Fibroblast of mammary gland (primary cell): ENCODE measurements at regions not wholly inside any gene's neighbourhood (a gene's known extent, or its start where the extent isn't known, plus 50 kb on each side); places are given as distances from the start of the nearest gene placed in this dataset.

Experiments used
- DNase-seq: peaks from one replicate; pipeline ENCODE4 v3.0.0-alpha.2; 2010; ENCODE audit warnings: low read depth
- H3K4me3 ChIP-seq: 2 replicates; pipeline ENCODE4 v1.5.1; 2011; ENCODE audit warnings: low read depth, mild to moderate bottlenecking, low read length, moderate library complexity; ENCODE audit not compliant: control insufficient read depth
- TF ChIP-seq, protein P1 (sequence below): conservative IDR thresholded peaks from 2 replicates; pipeline ENCODE4 v1.5.1; 2011; ENCODE audit warnings: low read depth, low read length, inconsistent platforms; ENCODE audit not compliant: control insufficient read depth, insufficient read depth

DNA sequence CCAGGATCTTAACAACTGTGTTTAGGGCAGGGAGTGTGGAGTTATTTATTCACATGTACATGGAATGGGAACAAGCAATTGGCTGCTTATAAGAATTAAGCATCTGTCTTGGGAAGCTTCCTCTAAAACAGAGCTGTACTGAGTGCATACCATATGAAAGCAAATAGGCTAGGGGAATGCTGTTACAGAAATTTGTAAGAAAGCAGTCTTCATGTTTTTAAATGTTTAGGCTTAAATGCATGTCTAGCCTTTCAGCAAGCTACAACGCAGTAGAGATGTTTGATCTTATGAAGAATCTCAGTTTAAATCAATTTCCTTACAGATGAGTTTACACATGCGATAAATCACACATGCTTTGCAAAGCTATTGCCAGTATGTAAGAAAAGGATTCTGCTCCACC lies 123.1 kb upstream of the MID1 start:
- H3K4me3 ChIP-seq = no peak overlapping the region
- TF ChIP-seq, protein P1, sequence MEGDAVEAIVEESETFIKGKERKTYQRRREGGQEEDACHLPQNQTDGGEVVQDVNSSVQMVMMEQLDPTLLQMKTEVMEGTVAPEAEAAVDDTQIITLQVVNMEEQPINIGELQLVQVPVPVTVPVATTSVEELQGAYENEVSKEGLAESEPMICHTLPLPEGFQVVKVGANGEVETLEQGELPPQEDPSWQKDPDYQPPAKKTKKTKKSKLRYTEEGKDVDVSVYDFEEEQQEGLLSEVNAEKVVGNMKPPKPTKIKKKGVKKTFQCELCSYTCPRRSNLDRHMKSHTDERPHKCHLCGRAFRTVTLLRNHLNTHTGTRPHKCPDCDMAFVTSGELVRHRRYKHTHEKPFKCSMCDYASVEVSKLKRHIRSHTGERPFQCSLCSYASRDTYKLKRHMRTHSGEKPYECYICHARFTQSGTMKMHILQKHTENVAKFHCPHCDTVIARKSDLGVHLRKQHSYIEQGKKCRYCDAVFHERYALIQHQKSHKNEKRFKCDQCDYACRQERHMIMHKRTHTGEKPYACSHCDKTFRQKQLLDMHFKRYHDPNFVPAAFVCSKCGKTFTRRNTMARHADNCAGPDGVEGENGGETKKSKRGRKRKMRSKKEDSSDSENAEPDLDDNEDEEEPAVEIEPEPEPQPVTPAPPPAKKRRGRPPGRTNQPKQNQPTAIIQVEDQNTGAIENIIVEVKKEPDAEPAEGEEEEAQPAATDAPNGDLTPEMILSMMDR = no peak
- no peak for DNase-seq

DNA sequence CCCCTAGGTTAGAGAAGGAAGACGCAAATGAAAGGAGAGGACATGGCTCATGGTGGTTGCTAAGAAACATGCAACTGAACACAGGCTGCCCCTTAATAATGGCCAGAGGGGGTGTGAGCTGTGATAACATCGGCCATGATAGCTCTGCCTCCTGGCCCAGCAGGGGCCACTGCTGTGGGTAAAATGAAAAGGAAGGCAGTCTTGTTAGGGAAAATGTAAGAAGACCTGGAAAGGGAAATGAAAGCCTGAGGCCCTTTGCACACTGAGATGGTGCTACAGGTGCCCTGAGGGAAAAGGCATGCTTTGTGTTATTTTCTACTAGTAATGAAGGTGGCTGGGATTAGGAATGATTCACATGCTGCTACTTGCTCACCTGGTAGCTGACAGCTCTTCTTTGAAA lies 123.6 kb upstream of the MID1 start:
- H3K4me3 ChIP-seq = no peak overlapping the region

DNA sequence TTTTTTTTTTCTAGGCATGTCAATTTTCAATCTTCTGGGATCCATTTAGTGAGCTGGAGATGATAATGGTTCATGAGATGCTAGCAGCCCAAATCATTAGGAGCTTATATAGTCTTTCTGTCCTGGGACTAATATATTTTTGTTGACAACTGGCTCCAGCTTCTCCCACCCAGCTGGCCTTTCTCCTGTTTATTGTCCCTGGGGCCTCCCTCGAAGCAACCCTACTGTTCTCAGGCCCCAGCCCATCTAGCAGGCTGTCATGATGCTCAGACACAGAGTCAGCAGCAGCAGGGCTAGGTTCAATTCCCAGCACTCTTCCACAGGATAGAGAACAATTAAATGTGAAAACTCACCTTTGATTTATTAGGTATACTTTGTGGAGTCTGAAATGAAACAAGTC lies 127.6 kb upstream of the MID1 start:
- no peak overlapping the region for H3K4me3 ChIP-seq
- no peak for DNase-seq
- TF ChIP-seq, protein P1 = no peak

More for the DNA sequence above, 123.6 kb upstream of the MID1 start:
- no peak for DNase-seq
- TF ChIP-seq, protein P1 = no peak

DNA sequence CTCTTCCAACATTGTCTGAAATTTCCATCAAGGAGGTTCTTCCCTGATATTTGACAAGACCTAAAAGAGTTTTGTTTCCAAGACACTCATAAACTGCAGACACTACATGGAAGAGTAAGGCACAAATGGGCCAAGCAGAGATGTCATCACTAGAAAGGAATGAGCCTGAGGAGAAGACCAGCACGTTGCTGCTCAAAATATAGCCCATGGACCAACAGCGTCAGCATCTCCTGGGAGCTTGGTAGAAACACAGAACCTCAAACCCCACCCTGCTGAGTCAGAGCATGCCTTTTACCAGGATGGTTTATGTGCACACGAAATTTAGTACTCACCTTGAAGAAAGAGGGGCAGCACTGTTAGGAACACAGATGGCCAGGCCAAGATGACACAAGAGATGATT lies 128.7 kb upstream of the MID1 start:
- peak; percentile 41 for DNase-seq
- TF ChIP-seq, protein P1 = no peak
- no peak overlapping the region for H3K4me3 ChIP-seq

DNA sequence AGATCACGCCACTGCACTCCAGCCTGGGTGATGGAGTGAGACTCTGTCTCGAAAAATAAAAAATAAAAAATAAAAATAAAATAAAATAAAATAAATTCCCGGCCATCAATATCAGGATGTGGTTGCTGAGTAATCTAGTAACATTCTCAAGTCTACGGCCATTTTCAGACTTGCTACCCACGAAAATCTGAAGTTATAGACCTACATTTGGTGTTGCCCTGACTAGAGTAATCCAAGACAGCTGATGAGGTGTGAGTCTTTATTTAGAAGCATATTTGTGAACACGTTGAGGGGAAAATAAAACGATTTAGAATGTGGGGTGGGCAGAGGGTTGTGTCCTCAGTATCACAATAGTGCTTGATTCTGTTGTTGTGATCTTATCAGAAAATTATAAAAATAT lies 130.2 kb upstream of the MID1 start:
- TF ChIP-seq, protein P1 = no peak
- H3K4me3 ChIP-seq = no peak overlapping the region
- DNase-seq = no peak

DNA sequence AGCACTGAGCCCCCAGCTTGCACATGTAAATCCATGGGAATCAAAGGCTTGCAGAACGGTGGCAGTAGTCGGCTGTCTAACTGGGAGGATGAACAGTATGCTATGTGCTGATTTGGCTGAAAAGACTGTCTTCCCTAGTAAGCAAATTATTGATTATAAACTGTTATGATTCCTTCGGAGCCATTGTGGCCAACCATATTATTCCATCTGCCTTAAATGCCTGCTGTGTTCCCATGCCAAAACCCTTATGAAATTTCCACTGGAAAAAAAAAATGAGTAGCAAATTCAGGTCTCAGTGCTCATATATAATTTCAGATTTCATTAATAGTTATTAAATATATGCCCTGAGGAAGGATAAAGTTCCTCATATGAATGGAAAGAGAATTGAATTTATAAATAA lies 132.7 kb upstream of the MID1 start:
- TF ChIP-seq, protein P1 = no peak
- H3K4me3 ChIP-seq = no peak overlapping the region

DNA sequence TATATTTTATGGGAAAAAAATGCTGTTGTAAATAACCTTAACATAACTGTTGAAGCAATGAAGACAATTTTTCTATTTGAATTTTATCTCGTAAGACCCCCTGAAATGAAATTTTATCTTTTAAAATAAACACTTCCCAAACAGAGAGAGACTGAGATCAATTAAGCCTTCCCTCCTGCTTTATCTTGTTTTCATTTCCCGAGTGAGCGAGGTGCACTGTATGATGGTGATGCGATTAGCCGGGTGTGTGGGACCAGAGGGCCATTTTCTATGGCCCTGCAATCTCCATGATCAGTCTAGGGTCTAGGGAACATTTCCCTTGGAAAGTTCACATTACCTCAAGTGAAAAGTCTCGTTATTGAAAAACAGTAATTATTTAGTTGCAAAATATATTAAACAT lies 134.1 kb upstream of the MID1 start:
- no peak overlapping the region for H3K4me3 ChIP-seq
- TF ChIP-seq, protein P1 = no peak
- no peak for DNase-seq

More for the DNA sequence above, 132.7 kb upstream of the MID1 start:
- DNase-seq = no peak
